ENCODE measurements at regions not wholly inside any gene's neighbourhood (a gene's known extent, or its start where the extent isn't known, plus 50 kb on each side); places are given as distances from the start of the nearest gene placed in this dataset.

DNA sequence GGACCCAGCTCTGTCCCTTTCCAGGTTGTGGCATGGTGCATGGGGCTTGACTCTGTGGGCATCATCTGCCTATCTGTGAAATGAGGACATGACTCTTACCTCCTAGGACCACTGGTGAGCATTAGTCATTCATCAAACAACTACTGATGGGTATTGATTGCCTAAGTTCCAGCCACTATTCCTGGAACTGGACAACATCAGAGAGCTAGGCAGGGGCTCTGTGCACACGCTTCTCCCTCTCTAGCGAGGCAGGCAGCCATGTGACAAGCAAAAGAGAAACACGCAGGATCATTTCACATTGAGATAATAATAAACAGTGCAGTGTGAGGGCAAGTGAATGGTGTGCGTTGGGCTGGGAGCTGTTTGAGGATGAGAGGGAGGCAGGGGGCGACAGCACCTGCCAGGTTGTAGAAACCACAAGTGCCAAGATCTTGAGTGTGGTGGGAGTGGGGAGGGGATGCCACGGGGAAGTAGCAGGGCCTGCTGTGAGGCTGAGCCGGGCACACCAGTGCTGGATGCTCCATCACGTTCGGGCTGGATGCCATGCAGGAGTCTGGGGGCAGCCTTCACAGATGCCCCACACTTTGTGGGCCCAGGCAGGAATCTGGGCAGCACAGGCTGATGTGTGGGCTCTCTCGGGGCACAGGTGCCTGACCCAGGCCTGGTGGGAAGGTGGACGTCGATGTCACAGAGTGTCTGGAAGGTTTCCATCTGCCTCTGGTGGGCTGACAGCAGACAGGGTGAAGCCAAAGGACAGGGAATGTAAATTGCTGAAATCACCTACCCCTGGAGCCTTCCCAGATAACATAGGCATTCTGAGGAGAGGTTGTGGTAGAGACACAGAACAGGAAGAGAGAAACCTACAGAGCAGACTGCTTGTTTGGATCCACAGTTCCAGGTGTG, 405.5 kb downstream of the RPS24 start:
- no peak for TF ChIP-seq CTCF (IDR thresholded peaks at IDR 0.05)
- no peak for TF ChIP-seq POLR2AphosphoS5 (IDR thresholded peaks at IDR 0.05)

Data from suprapubic skin (tissue), 3 donors.